NCI-H774 (cell line): ENCODE measurements at regions not wholly inside any gene's neighbourhood (a gene's known extent, or its start where the extent isn't known, plus 50 kb on each side); places are given as distances from the start of the nearest gene placed in this dataset.
A peak's percentile ranks its signal among the peaks of the same experiment; 100 is the strongest.

Experiments used
- DNase-seq: peaks from one replicate; lab custom pipeline; 2025; lab: John Stamatoyannopoulos, UW

GRCh38 chr13:70505809-70506208 lies 397.6 kb upstream of the KLHL1 start:
- no peak for DNase-seq

- no peak for DNase-seq
These were observed 394.7 kb upstream of the KLHL1 start for GRCh38 chr13:70502944-70503343.

DNA sequence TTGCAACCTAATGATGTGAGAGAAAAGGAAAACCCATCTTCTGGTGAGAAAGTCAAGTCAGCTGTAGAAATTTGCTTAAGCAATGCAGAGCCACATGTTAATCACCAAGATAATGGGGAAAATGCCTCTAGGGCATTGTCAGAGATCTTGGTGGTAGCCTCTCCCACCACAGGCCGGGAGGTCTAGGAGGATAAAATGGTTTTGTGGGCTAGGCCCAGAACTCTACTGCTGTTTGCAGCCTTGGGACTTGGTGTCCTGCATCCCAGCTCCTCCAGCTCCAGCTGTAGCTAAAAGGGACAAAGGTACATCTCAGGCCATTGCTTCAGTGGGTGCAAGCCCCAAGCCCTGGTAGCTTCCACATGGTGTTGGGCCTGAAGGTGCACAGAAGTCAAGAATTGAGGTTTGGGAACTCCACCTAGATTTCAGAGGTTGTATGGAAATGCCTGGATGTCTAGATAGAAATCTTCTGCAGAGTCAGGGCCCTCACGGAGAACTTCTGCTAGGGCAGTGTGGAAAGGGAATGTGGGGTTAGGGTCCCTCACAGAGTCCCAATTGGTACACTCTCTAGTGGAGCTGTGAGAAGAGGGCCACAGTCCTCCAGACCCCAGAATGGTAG lies 382.2 kb upstream of the KLHL1 start:
- no peak for DNase-seq

- no peak for DNase-seq
These were observed 376.7 kb upstream of the KLHL1 start for GRCh38 chr13:70484931-70485330.

DNA sequence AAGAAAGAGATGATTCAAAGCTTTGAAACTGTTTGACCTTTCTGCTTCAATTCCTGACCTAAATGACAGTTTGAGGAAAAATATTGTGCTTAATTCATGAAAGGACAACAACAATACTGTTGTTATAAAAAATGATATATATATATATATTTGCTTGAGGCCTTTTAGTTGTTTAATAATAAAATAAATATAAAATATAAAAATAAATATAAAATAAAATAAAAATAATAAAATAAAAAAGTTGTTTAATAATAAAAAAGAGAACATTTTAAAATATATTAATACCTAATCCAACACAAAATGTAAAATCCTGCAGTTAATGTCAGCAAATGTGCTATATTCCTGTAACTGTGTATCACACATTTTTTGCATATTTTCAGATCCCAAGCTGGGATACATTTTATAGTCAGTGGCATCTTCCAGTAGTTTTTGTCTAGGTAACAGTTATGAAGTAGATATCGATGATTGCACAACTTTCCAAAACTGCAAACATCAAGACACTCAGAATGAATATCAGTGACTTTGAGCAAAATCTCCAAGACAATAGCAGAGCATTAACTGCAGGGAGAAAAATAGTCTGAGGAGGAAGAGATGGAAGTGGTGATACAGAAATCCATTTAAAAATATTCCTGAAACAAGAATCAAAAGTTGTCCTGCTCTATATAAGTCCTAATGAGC lies 375.5 kb upstream of the KLHL1 start:
- DNase-seq: no peak

- DNase-seq: no peak
These were observed 365.7 kb upstream of the KLHL1 start for GRCh38 chr13:70473907-70474306.

GRCh38 chr13:70469077-70469476 lies 360.8 kb upstream of the KLHL1 start:
- DNase-seq: no peak

GRCh38 chr13:70457474-70457873 lies 349.2 kb upstream of the KLHL1 start:
- DNase-seq: no peak

GRCh38 chr13:70448820-70449219 lies 340.6 kb upstream of the KLHL1 start:
- no peak for DNase-seq

- no peak for DNase-seq
These were observed 324.1 kb upstream of the KLHL1 start for GRCh38 chr13:70432276-70432805.

DNA sequence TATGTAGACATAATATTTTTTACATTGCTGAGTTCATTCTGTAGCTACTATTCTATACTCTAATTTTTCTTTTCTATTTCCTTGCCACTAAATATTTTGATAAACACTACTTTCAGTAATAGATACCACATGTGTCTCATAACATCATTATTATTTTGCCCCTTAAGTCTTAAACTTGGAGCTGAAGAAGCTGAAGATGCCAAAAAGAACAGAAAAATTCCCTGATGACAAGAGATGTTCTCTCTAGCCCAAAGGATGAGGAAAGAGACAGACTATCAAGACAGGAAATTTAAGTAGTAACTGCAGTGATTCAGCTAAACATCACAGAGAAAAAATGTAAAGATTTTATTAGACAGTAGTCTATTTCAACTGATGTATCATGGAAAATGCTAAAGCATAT lies 322.0 kb upstream of the KLHL1 start:
- no peak for DNase-seq

- DNase-seq: no peak
These were observed 316.7 kb upstream of the KLHL1 start for GRCh38 chr13:70424928-70425327.

GRCh38 chr13:70424428-70424827 lies 316.2 kb upstream of the KLHL1 start:
- DNase-seq: peak; percentile 34

GRCh38 chr13:70415136-70415535 lies 306.9 kb upstream of the KLHL1 start:
- DNase-seq: no peak

DNA sequence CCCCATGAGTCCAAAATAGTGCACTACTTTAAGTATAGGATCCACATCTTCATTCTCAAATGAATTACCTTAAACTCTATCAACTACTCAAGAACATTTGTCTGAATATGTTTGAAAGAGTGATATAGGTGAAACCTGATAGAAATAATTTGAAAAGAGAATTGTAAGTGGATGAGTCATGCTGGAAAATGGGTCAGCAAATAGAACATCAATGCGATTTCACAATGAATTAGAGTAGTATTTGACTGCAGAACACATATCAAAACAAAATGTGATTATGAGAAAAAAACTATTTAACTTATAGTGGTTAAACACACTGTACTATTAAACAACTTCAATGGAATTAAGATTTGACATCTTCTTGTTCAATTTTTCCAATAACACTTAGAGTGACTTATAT lies 300.6 kb upstream of the KLHL1 start:
- DNase-seq: no peak

GRCh38 chr13:70407486-70407885 lies 299.2 kb upstream of the KLHL1 start:
- DNase-seq: no peak

- DNase-seq: no peak
These were observed 297.0 kb upstream of the KLHL1 start for GRCh38 chr13:70405266-70405665.

DNA sequence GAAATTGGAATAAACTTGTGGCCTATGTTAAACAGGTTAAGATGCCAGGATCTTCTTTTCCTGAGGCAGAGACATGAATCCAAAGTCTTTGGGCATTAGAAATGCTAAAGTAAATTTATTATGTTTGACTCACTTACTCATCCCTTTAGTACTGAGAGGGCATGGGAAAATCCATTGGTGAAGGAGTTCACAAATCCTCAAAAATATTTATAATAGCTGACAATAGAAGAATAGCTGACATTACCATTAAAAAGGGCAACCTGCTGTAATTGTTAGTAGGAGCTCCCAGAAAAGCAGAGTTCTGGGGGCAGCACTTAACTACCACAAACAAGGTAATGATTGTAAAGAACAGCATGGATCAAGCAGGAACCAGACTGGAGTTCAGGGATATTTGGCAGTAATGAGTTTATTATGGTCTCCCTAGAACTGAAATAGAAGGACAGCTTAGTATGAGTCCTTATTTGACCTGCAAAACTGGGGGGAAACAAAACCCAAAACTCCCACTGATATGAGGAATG lies 285.8 kb upstream of the KLHL1 start:
- no peak for DNase-seq

DNA sequence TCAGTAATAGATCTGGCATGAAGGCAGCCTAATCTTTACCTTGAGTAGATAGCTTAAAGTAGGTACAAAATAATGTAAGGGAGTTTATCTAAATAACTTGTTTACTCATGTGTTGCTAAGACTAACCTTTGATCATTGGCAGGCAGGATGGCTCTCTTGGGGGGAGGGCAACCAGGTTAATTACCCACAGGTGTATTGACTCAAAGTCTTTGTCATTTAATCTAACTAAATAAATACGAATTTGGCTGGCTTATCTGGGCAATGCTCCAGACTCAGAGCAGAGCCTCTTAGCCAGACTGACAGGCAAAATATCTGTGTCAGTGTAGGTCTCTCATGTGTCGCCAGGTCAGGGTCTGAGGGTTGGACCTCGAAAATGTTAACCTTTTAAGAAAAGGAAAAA lies 283.4 kb upstream of the KLHL1 start:
- DNase-seq: peak; percentile 66

GRCh38 chr13:70390968-70391367 lies 282.7 kb upstream of the KLHL1 start:
- DNase-seq: no peak

- DNase-seq: no peak
These were observed 281.8 kb upstream of the KLHL1 start for GRCh38 chr13:70390064-70390463.

DNA sequence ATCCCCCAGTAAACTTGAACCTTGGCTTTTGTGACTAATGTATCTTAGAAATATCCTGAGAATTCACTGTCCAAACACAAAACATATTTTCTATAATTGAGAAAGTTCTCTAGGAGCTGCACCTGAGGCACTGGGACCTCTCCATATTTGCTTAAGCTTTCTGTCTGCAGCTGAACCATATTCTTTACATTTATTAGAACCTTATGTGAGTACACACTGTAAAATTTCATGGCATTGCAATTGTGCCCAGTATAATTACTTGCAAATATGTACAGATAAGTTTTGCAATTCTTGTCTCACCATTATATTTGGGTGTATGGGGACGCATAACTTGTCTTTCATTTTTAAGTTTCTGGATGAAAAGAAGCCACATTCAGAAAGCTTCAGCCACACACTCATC lies 280.7 kb upstream of the KLHL1 start:
- DNase-seq: no peak

DNA sequence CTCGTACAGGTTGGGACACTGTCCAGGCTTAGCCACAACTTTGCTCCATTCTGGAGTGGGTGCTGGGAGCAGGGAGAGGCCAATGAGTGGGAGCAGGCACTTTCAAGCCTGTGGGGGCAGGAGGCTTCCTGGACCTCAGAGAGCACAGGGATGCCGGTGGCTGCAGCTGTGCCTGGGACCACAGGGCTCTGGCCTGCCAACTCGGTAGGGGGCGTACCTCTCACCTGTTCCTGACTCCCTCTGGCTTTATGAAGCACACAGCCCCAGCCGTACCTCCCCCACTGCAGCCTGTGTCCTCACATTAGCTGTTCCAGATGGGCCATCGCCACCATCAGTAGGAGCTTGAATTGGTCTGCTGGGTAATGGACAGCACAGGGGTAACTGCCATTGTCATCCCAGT lies 278.7 kb upstream of the KLHL1 start:
- DNase-seq: no peak

- no peak for DNase-seq
These were observed 277.6 kb upstream of the KLHL1 start for GRCh38 chr13:70385852-70386251.
